ENCODE measurements at regions not wholly inside any gene's neighbourhood (a gene's known extent, or its start where the extent isn't known, plus 50 kb on each side); places are given as distances from the start of the nearest gene placed in this dataset.

- no peaks in the 10 kb centered on the region for H3K36me3 ChIP-seq
- no peaks in the 10 kb centered on the region for H3K9me3 ChIP-seq
- H3K4me1 ChIP-seq, result no peaks in the 10 kb centered on the region
- H3K27ac ChIP-seq, result no peak overlapping the region
- no peak overlapping the region for H3K4me3 ChIP-seq
- 33 to 89% methylated on average over 1 of the region's 1 CpG for WGBS, 2 donors (ENCODE audit: low coverage in 1 of 2)
- no peak for TF ChIP-seq CTCF (IDR thresholded peaks at IDR 0.05)
- no peak for TF ChIP-seq POLR2AphosphoS5 (IDR thresholded peaks at IDR 0.05)
- TF ChIP-seq EP300 (IDR thresholded peaks at IDR 0.05), result no peak
- TF ChIP-seq POLR2A (IDR thresholded peaks at IDR 0.05), result no peak
- no peak for ATAC-seq
- H3K27me3 ChIP-seq, result no peaks in the 10 kb centered on the region
These were observed 508.3 kb downstream of the TSN start for GRCh38 chr2:122263746-122264145.

GRCh38 chr2:122266636-122267035 lies 511.2 kb downstream of the TSN start:
- no peak for ATAC-seq
- Histone ChIP-seq H3K27ac (no peak overlapping the region), H3K9me3 (no peaks in the 10 kb centered on the region), H3K27me3 (no peaks in the 10 kb centered on the region), H3K4me3 (no peak overlapping the region), H3K4me1 (no peaks in the 10 kb centered on the region), H3K36me3 (no peaks in the 10 kb centered on the region)
- TF ChIP-seq POLR2AphosphoS5 (IDR thresholded peaks at IDR 0.05) (no peak), EP300 (IDR thresholded peaks at IDR 0.05) (no peak), CTCF (IDR thresholded peaks at IDR 0.05) (no peak), POLR2A (IDR thresholded peaks at IDR 0.05) (no peak)
- WGBS, 2 donors (ENCODE audit: low coverage in 1 of 2), result 10 to 17% methylated on average over 1 of the region's 1 CpG

DNA sequence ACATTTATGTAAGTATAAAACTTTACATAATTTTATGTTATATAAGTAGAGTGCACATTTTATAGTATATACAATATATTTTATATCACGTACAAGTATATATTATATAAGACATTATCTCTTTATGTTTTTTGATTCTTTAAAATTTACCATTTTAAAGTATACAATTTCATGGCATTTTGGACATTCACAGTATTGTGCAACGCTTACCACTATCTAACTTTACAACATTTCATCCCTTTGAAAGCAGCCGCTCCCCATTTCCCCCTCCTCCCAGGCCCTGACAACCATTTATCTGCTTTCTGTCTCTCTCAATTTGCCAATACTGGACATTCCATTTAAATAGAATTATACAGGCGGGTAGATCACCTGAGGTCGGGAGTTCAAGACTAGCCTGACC lies 512.5 kb downstream of the TSN start:
- H3K4me1 ChIP-seq, result no peaks in the 10 kb centered on the region
- H3K36me3 ChIP-seq, result no peaks in the 10 kb centered on the region
- TF ChIP-seq EP300 (IDR thresholded peaks at IDR 0.05), result no peak
- TF ChIP-seq POLR2AphosphoS5 (IDR thresholded peaks at IDR 0.05), result no peak
- TF ChIP-seq CTCF (IDR thresholded peaks at IDR 0.05), result no peak
- no peak for TF ChIP-seq POLR2A (IDR thresholded peaks at IDR 0.05)
- WGBS, 2 donors (ENCODE audit: low coverage in 1 of 2), result 89 to 90% methylated on average over 3 to 5 of the region's 5 CpGs
- no peak overlapping the region for H3K4me3 ChIP-seq
- ATAC-seq, result no peak
- no peaks in the 10 kb centered on the region for H3K9me3 ChIP-seq
- H3K27me3 ChIP-seq, result no peaks in the 10 kb centered on the region
- no peak overlapping the region for H3K27ac ChIP-seq

- H3K9me3 ChIP-seq, result no peaks in the 10 kb centered on the region
- no peaks in the 10 kb centered on the region for H3K27me3 ChIP-seq
- 79 to 87% methylated on average over 13 of the region's 13 CpGs for WGBS, 2 donors (ENCODE audit: low coverage in 1 of 2)
- ATAC-seq, result no peak
- no peaks in the 10 kb centered on the region for H3K4me1 ChIP-seq
- no peak overlapping the region for H3K4me3 ChIP-seq
- no peak overlapping the region for H3K27ac ChIP-seq
- TF ChIP-seq POLR2AphosphoS5 (IDR thresholded peaks at IDR 0.05) (no peak), CTCF (IDR thresholded peaks at IDR 0.05) (no peak), EP300 (IDR thresholded peaks at IDR 0.05) (no peak), POLR2A (IDR thresholded peaks at IDR 0.05) (no peak)
- H3K36me3 ChIP-seq, result no peaks in the 10 kb centered on the region
These were observed 518.5 kb downstream of the TSN start for GRCh38 chr2:122273785-122274419.

DNA sequence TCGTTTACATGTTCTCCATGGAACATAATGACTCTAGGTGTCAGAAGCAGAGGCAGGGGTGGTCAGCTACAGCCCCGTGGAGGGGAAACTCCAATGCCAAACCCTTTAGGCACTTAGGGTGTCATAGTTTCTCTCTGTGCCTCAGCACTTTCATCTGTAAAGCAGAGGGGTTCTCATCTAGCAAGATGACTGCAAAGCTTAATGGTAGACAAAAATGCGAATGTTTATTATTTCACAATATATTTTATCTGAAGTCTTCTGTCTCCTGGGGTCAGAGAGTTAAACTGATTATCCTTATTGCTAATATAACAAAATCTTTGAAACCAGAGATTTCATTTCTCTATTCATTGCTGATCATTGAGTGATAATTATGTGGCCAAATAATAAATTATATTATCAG lies 522.5 kb downstream of the TSN start:
- TF ChIP-seq EP300 (IDR thresholded peaks at IDR 0.05) (no peak), POLR2AphosphoS5 (IDR thresholded peaks at IDR 0.05) (no peak), CTCF (IDR thresholded peaks at IDR 0.05) (no peak), POLR2A (IDR thresholded peaks at IDR 0.05) (no peak)
- Histone ChIP-seq H3K27me3 (no peaks in the 10 kb centered on the region), H3K4me1 (no peaks in the 10 kb centered on the region), H3K27ac (no peak overlapping the region), H3K4me3 (no peak overlapping the region), H3K36me3 (no peaks in the 10 kb centered on the region), H3K9me3 (no peaks in the 10 kb centered on the region)
- WGBS, 2 donors (ENCODE audit: low coverage in 1 of 2), result 35 to 38% methylated on average over 3 of the region's 3 CpGs
- ATAC-seq, result no peak

Data from gastroesophageal sphincter (tissue), 4 donors.